GM12865 (cell line): ENCODE measurements at regions not wholly inside any gene's neighbourhood (a gene's known extent, or its start where the extent isn't known, plus 50 kb on each side); places are given as distances from the start of the nearest gene placed in this dataset.

Source experiments
- DNase-seq: peaks from one replicate; pipeline ENCODE4 v3.0.0; 2010; ENCODE audit warnings: low read depth
- H3K4me3 ChIP-seq: 2 replicates; pipeline ENCODE4 v1.5.1; 2011; ENCODE audit warnings: mild to moderate bottlenecking, low read depth, low read length, control low read depth
- CTCF ChIP-seq: IDR thresholded peaks from 2 replicates; pipeline ENCODE4 v1.5.1; 2011; ENCODE audit warnings: low read length, control low read depth, low read depth, inconsistent platforms; ENCODE audit not compliant: insufficient read depth; ENCODE audit errors: missing control alignments

GRCh38 chr1:36537190-36537768 is 54.6 kb upstream of the CSF3R start:
- no peak overlapping the region for H3K4me3 ChIP-seq
- no peak for DNase-seq
- TF ChIP-seq CTCF = no peak

- no peak for TF ChIP-seq CTCF
- DNase-seq = no peak
- H3K4me3 ChIP-seq = no peak overlapping the region
These were observed 54.0 kb upstream of the CSF3R start for GRCh38 chr1:36536727-36537126.

GRCh38 chr1:36534711-36535412 is 52.1 kb upstream of the CSF3R start:
- H3K4me3 ChIP-seq = no peak overlapping the region
- TF ChIP-seq CTCF = no peak
- no peak for DNase-seq

- H3K4me3 ChIP-seq = no peak overlapping the region
- TF ChIP-seq CTCF = no peak
- no peak for DNase-seq
These were observed 51.2 kb upstream of the CSF3R start for GRCh38 chr1:36533897-36534296.

- no peak for TF ChIP-seq CTCF
- DNase-seq = no peak
- no peak overlapping the region for H3K4me3 ChIP-seq
These were observed 50.2 kb upstream of the CSF3R start for GRCh38 chr1:36532810-36533401.
